ENCODE measurements at regions not wholly inside any gene's neighbourhood (a gene's known extent, or its start where the extent isn't known, plus 50 kb on each side); places are given as distances from the start of the nearest gene placed in this dataset.

- Histone ChIP-seq H2BK12ac (ENCODE audit: insufficient read length, low read depth, low read length) (no peak overlapping the region), H3K79me2 (ENCODE audit: insufficient read depth, low read length) (no peaks in the 10 kb centered on the region), H3K56ac (ENCODE audit: insufficient read length, low read depth, low read length) (no peak overlapping the region), H3K14ac (ENCODE audit: insufficient read depth, low read length) (no peak overlapping the region), H3K4ac (ENCODE audit: low read depth, low read length) (no peak overlapping the region), H2BK120ac (ENCODE audit: low read depth, low read length, poor library complexity, severe bottlenecking) (no peak overlapping the region), H3T11ph (ENCODE audit: low read length) (no peak overlapping the region), H3K4me2 (ENCODE audit: insufficient read depth, insufficient read length, low read length) (no peak overlapping the region), H3K18ac (ENCODE audit: insufficient read length, low read depth, low read length) (no peak overlapping the region), H3K27ac (ENCODE audit: insufficient read length, low read depth, low read length) (no peak overlapping the region), H3K4me1 (ENCODE audit: insufficient read depth, low read length) (peaks cover 3% of the 10 kb centered on the region; the same call in 1 of the 2 replicates), H3K9ac (ENCODE audit: extremely low read depth, insufficient read length, low read length) (no peak overlapping the region), H2BK20ac (ENCODE audit: low read depth, low read length, poor library complexity, severe bottlenecking) (no peak overlapping the region), H4K8ac (replicated peaks; ENCODE audit: insufficient read length, low read depth, low read length) (no peak overlapping the region), H2BK15ac (ENCODE audit: low read depth, low read length) (no peak overlapping the region), H2AK5ac (ENCODE audit: insufficient read length, low read length) (no peak overlapping the region), H2BK5ac (ENCODE audit: insufficient read length, low read length) (no peak overlapping the region), H2AFZ (ENCODE audit: low read length) (no peak overlapping the region), H4K91ac (ENCODE audit: insufficient read length, low read depth, low read length) (no peak overlapping the region), H3K23me2 (ENCODE audit: insufficient read length, low read depth, low read length, poor library complexity, severe bottlenecking) (no peaks in the 10 kb centered on the region), H3K9me3 (ENCODE audit: control insufficient read depth, low read depth, low read length) (no peaks in the 10 kb centered on the region), H3K79me1 (ENCODE audit: insufficient read depth, low read depth, low read length, poor library complexity, severe bottlenecking) (no peaks in the 10 kb centered on the region), H3K27me3 (ENCODE audit: insufficient read depth, low read length) (no peaks in the 10 kb centered on the region), H4K5ac (ENCODE audit: insufficient read length, low read depth, low read length) (no peak overlapping the region), H3K23ac (ENCODE audit: insufficient read length, low read depth, low read length) (no peak overlapping the region), H4K20me1 (ENCODE audit: control insufficient read depth, insufficient read depth, insufficient read length) (no peaks in the 10 kb centered on the region)
- Mint-ChIP-seq H3K4me3 (no peak overlapping the region), H3K36me3 (ENCODE audit: insufficient read depth in 1 of 3, low read depth in 3 of 3) (peaks cover 0 to 4% (median 2%) of the 10 kb centered on the region in 3 experiments; a peak in 2 of 7 replicates), H3K27ac (no peak overlapping the region), H3K9me3 (peaks cover 3 to 5% of the 10 kb centered on the region in 2 experiments; a peak in 3 of 5 replicates), H3K4me1 (peaks cover 5 to 6% of the 10 kb centered on the region in 2 experiments), H3K27me3 (ENCODE audit: low read depth) (peaks cover 2% of the 10 kb centered on the region; the same call in 1 of the 2 replicates)
- WGBS (ENCODE audit: extremely low coverage, insufficient read length, low lambda C conversion rate): no CpG with 5 or more reads among the region's 3 CpGs
- DNase-seq: no peak
- TF ChIP-seq CTCF (conservative IDR thresholded peaks at IDR 0.05): no peak
Measured at GRCh38 chr1:116189481-116189880, 78.3 kb downstream of the MAB21L3 start.
